HFFc6 (cell line): ENCODE measurements at regions not wholly inside any gene's neighbourhood (a gene's known extent, or its start where the extent isn't known, plus 50 kb on each side); places are given as distances from the start of the nearest gene placed in this dataset.
A peak's percentile ranks its signal among the peaks of the same experiment; 100 is the strongest.

Source experiments
- DNase-seq: peaks from one replicate; pipeline ENCODE4 v3.0.0-alpha.2; 2018
- H3K27ac Mint-ChIP-seq: 2 replicates; pipeline ENCODE4 v1.8.0; 2020; ENCODE audit warnings: mild to moderate bottlenecking, mixed read lengths
- H3K27me3 Mint-ChIP-seq: 2 replicates; pipeline ENCODE4 v1.8.0; 2021; ENCODE audit warnings: mild to moderate bottlenecking, moderate library complexity, mixed read lengths; ENCODE audit not compliant: insufficient read depth
- H3K36me3 Mint-ChIP-seq: 2 replicates; pipeline ENCODE4 v1.8.0; 2021; ENCODE audit warnings: low read depth, mixed read lengths
- H3K4me1 Mint-ChIP-seq: 2 replicates; pipeline ENCODE4 v1.8.0; 2020; ENCODE audit warnings: low read depth, mixed read lengths
- H3K4me3 Mint-ChIP-seq: 2 replicates; pipeline ENCODE4 v1.8.0; 2020; ENCODE audit warnings: mild to moderate bottlenecking, moderate library complexity, mixed read lengths
- H3K9me3 Mint-ChIP-seq: 2 replicates; pipeline ENCODE4 v1.8.0; 2020; ENCODE audit warnings: mild to moderate bottlenecking, mixed read lengths
- TF ChIP-seq, protein P1 (sequence below): fragments of 200-600 bp; sonication (generic); IDR thresholded peaks from 2 replicates; pipeline ENCODE4 v1.5.0; 2021; ENCODE audit warnings: antibody characterized with exemption, mild to moderate bottlenecking

DNA sequence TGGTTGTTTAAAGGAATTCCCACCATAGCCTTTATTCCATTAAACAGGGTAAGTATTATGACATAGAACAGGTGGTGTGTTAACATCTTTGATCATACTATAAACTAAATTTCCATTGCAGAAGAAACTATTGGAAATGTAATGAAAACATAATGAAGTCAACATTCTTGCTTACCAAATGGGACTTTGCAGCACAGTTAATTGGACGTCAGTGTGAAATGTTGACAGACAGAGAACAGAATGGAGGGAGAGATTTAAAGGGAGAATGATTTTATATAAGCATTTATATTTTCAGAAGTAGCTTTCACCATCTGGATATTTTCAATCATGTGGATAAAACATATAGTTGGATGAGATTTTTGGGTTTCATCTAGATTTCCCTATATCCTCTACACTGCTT is 311.3 kb downstream of the TUSC1 start:
- H3K4me3 Mint-ChIP-seq = no peak overlapping the region

DNA sequence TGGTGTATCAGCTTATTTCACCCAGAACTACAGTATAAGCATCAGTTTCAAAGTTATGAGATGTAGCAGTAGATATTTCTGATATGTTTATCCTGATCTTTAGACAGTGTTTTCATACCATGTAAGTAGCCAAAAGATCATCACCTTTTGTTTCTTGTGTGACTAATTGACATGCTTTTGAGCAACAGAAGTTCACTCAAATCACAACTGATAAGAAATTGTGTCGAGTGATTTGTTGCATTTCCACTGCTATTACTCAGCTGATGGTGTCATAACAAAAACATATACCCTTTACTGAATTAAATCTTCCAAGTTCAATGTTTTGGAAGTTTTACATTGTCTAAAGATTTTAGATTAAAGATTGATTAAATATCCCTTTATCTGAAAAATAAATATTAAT is 324.5 kb downstream of the TUSC1 start:
- Mint-ChIP-seq H3K27me3 (no peaks in the 10 kb centered on the region), H3K9me3 (peaks cover 20% of the 10 kb centered on the region), H3K4me3 (no peak overlapping the region), H3K36me3 (no peaks in the 10 kb centered on the region), H3K4me1 (no peaks in the 10 kb centered on the region), H3K27ac (no peak overlapping the region)
- no peak for DNase-seq
- TF ChIP-seq, protein P1, sequence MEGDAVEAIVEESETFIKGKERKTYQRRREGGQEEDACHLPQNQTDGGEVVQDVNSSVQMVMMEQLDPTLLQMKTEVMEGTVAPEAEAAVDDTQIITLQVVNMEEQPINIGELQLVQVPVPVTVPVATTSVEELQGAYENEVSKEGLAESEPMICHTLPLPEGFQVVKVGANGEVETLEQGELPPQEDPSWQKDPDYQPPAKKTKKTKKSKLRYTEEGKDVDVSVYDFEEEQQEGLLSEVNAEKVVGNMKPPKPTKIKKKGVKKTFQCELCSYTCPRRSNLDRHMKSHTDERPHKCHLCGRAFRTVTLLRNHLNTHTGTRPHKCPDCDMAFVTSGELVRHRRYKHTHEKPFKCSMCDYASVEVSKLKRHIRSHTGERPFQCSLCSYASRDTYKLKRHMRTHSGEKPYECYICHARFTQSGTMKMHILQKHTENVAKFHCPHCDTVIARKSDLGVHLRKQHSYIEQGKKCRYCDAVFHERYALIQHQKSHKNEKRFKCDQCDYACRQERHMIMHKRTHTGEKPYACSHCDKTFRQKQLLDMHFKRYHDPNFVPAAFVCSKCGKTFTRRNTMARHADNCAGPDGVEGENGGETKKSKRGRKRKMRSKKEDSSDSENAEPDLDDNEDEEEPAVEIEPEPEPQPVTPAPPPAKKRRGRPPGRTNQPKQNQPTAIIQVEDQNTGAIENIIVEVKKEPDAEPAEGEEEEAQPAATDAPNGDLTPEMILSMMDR = no peak

More for the DNA sequence above, 311.3 kb downstream of the TUSC1 start:
- TF ChIP-seq, protein P1 = no peak
- H3K4me1 Mint-ChIP-seq = no peaks in the 10 kb centered on the region
- no peak for DNase-seq
- H3K27me3 Mint-ChIP-seq = no peaks in the 10 kb centered on the region; the same call in 1 of the 2 replicates
- no peaks in the 10 kb centered on the region for H3K36me3 Mint-ChIP-seq
- H3K27ac Mint-ChIP-seq = no peak overlapping the region
- H3K9me3 Mint-ChIP-seq = peaks cover 18% of the 10 kb centered on the region

DNA sequence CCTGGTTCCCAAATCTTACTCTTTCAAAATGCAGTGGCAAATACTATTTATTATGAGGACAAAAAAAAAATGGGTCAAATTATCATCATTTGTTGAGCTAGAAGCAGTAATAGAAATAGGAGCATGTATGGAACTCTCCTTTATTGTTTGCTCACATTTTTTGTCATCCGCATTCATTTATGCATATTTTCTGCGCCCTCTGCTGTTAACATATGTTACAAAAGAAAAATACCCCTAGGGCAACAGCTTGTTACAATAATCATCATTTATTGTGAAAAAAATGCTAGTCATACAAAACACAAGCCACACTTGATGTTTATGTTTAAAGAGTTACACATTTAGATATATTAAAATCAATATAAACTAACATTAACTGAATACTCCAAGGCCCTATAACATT is 328.2 kb downstream of the TUSC1 start:
- TF ChIP-seq, protein P1 = 0 out of 2 replicates have a peak, but pooled peaks have one; percentile 19
- DNase-seq = no peak
- no peaks in the 10 kb centered on the region for H3K4me1 Mint-ChIP-seq
- H3K36me3 Mint-ChIP-seq = no peaks in the 10 kb centered on the region
- H3K27me3 Mint-ChIP-seq = no peaks in the 10 kb centered on the region
- no peak overlapping the region for H3K4me3 Mint-ChIP-seq
- no peaks in the 10 kb centered on the region for H3K9me3 Mint-ChIP-seq
- H3K27ac Mint-ChIP-seq = no peak overlapping the region

DNA sequence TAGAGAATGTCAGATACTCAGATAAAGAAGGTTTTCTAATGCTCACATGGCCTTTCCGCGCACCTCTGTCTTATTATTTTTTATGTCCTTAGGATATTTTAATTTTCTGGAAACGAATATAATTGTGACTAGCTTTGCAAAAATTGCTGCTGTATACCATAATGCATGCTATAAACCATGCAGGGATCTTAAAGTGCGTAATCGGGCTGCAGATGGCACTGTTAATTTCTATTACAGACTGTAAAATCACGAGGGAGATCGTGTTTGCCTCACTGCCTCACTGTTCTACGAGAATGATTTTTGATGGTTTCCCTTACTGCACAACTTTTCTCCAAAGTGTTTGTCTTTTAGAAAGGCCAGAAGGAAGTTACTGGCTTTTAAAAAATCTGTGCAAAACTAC is 356.1 kb downstream of the TUSC1 start:
- H3K27ac Mint-ChIP-seq = no peak overlapping the region
- peaks cover 26% of the 10 kb centered on the region for H3K9me3 Mint-ChIP-seq
- no peaks in the 10 kb centered on the region for H3K4me1 Mint-ChIP-seq
- TF ChIP-seq, protein P1 = no peak
- no peak for DNase-seq
- H3K27me3 Mint-ChIP-seq = no peaks in the 10 kb centered on the region; the same call in 1 of the 2 replicates
- no peaks in the 10 kb centered on the region for H3K36me3 Mint-ChIP-seq
- no peak overlapping the region for H3K4me3 Mint-ChIP-seq

DNA sequence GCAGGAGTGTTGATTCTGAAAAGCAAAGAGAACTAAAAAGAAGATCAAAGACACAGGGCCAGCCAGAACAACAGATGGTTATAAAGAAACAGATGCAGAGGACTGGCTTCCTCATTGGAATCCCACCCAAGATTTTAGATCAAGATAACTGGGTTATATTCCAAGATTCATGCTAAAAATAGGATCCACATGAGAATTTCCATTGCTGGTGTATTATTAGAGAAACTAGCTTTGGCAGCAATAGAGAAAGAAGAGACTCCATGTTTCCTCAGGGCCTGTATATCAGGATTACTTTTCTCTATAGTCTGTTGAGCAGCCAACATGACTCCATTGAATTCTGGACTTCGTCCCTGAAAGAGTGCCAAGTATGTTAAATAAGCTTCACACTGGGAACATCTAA is 367.3 kb downstream of the TUSC1 start:
- H3K4me3 Mint-ChIP-seq = no peak overlapping the region
- H3K4me1 Mint-ChIP-seq = no peaks in the 10 kb centered on the region
- no peak for DNase-seq
- H3K36me3 Mint-ChIP-seq = no peaks in the 10 kb centered on the region
- TF ChIP-seq, protein P1 = no peak
- H3K27me3 Mint-ChIP-seq = no peaks in the 10 kb centered on the region; the same call in 1 of the 2 replicates
- no peak overlapping the region for H3K27ac Mint-ChIP-seq
- H3K9me3 Mint-ChIP-seq = peaks cover 37% of the 10 kb centered on the region

DNA sequence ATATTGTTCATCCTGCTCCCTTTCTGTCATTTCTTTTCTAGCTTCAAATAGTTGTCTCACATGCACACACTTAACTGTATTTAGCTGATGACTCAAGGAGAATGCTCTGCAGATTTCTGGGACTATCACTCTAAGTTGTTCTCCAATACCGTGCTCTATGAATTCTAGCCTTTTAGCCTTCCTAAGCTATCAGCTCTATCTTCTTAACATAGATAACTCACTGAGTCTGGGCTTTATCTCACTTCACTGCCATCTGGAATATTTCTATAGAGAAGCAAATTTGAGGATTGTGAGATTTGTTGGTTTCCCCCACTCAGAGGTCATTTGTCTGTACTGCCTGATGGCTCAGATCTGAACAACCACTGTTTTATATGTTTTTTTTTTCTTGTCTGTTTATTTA is 369.7 kb downstream of the TUSC1 start:
- H3K9me3 Mint-ChIP-seq = peaks cover 33% of the 10 kb centered on the region
- H3K4me3 Mint-ChIP-seq = no peak overlapping the region
- DNase-seq = no peak
- TF ChIP-seq, protein P1 = no peak
- H3K27me3 Mint-ChIP-seq = no peaks in the 10 kb centered on the region; the same call in 1 of the 2 replicates
- H3K36me3 Mint-ChIP-seq = no peaks in the 10 kb centered on the region
- no peak overlapping the region for H3K27ac Mint-ChIP-seq
- no peaks in the 10 kb centered on the region for H3K4me1 Mint-ChIP-seq
